Mucosa of descending colon (tissue), 3 donors: ENCODE measurements at regions not wholly inside any gene's neighbourhood (a gene's known extent, or its start where the extent isn't known, plus 50 kb on each side); places are given as distances from the start of the nearest gene placed in this dataset.

ENCODE experiments used
- ATAC-seq: fragments of 200-7000 bp; cut with Tn5 transposase; one replicate; pipeline ENCODE4 v1.9.1; 2020; ENCODE audit warnings: mild to moderate bottlenecking, moderate library complexity
- DNase-seq, 3 donors: peaks; one replicate each; pipeline ENCODE4 v3.0.0-alpha.2; 2020
- H3K36me3 ChIP-seq: fragments of 200-600 bp; one replicate; pipeline ENCODE4 v1.8.0; 2021; ENCODE audit warnings: low read depth, mild to moderate bottlenecking
- H3K4me1 ChIP-seq: fragments of 200-600 bp; one replicate; pipeline ENCODE4 v1.8.0; 2021; ENCODE audit warnings: low read depth, mild to moderate bottlenecking
- H3K4me3 ChIP-seq: fragments of 200-600 bp; one replicate; pipeline ENCODE4 v1.8.0; 2021; ENCODE audit warnings: mild to moderate bottlenecking
- H3K9me3 ChIP-seq: fragments of 200-600 bp; one replicate; pipeline ENCODE4 v1.8.0; 2021; ENCODE audit warnings: mild to moderate bottlenecking
- CTCF ChIP-seq: fragments of 200-600 bp; IDR thresholded peaks from one replicate; pipeline ENCODE4 v1.8.0; 2022; ENCODE audit warnings: antibody characterized with exemption, mild to moderate bottlenecking
- intact Hi-C, 2 donors: fragments of 100-400 bp; cut with DNase I in 1 of 2; cut with micrococcal nuclease in 1 of 2; formaldehyde crosslinking; loops; one replicate each; pipeline versions ENCODE4 v1.11.0 to v1.11.1; 2022; cut with DNase I, micrococcal nuclease
- donor health status: DM: no; HTN: no; CAD: no; lungs with moderate emphysema.
- donor health status: DM: no; HTN: no; CAD: no.
- donor health status: DM: no; HTN: yes; CAD: no.

GRCh38 chr13:26463296-26463695 is 94.2 kb upstream of the WASF3 start:
- Histone ChIP-seq H3K4me1 (no peaks in the 10 kb centered on the region), H3K9me3 (no peaks in the 10 kb centered on the region), H3K4me3 (no peak overlapping the region), H3K36me3 (no peaks in the 10 kb centered on the region)
- TF ChIP-seq CTCF: no peak
- DNase-seq (no peak), ATAC-seq (no peak)
- intact Hi-C loops: no loop called here

GRCh38 chr13:26463848-26464247 is 93.6 kb upstream of the WASF3 start:
- H3K4me1 ChIP-seq: no peaks in the 10 kb centered on the region
- no peak for TF ChIP-seq CTCF
- H3K36me3 ChIP-seq: no peaks in the 10 kb centered on the region
- intact Hi-C loops: no loop called here
- no peaks in the 10 kb centered on the region for H3K9me3 ChIP-seq
- DNase-seq: no peak
- no peak overlapping the region for H3K4me3 ChIP-seq
- ATAC-seq: no peak

- TF ChIP-seq CTCF: no peak
Observed at GRCh38 chr13:26465514-26465913, 92.0 kb upstream of the WASF3 start.

GRCh38 chr13:26465954-26466353 is 91.5 kb upstream of the WASF3 start:
- no peak for DNase-seq
- H3K4me3 ChIP-seq: no peak overlapping the region
- no peaks in the 10 kb centered on the region for H3K4me1 ChIP-seq
- H3K36me3 ChIP-seq: no peaks in the 10 kb centered on the region
- no peak for ATAC-seq
- no peak for TF ChIP-seq CTCF
- intact Hi-C loops: no loop called here
- no peaks in the 10 kb centered on the region for H3K9me3 ChIP-seq

More at GRCh38 chr13:26465514-26465913, 92.0 kb upstream of the WASF3 start:
- no peaks in the 10 kb centered on the region for H3K9me3 ChIP-seq
- DNase-seq (no peak), ATAC-seq (no peak)
- no peaks in the 10 kb centered on the region for H3K4me1 ChIP-seq
- intact Hi-C loops: no loop called here
- H3K4me3 ChIP-seq: no peak overlapping the region
- no peaks in the 10 kb centered on the region for H3K36me3 ChIP-seq

GRCh38 chr13:26468265-26468801 is 89.2 kb upstream of the WASF3 start:
- no peaks in the 10 kb centered on the region for H3K36me3 ChIP-seq
- intact Hi-C loops: no loop called here
- no peak for DNase-seq
- H3K9me3 ChIP-seq: no peaks in the 10 kb centered on the region
- H3K4me1 ChIP-seq: no peaks in the 10 kb centered on the region
- no peak for ATAC-seq
- H3K4me3 ChIP-seq: no peak overlapping the region
- no peak for TF ChIP-seq CTCF

- intact Hi-C loops: no loop called here
- H3K36me3 ChIP-seq: no peaks in the 10 kb centered on the region
- ATAC-seq: no peak
- no peak for TF ChIP-seq CTCF
- H3K9me3 ChIP-seq: no peaks in the 10 kb centered on the region
- no peaks in the 10 kb centered on the region for H3K4me1 ChIP-seq
- no peak overlapping the region for H3K4me3 ChIP-seq
- no peak for DNase-seq
Observed at GRCh38 chr13:26469602-26470001, 87.9 kb upstream of the WASF3 start.
